ENCODE measurements at regions not wholly inside any gene's neighbourhood (a gene's known extent, or its start where the extent isn't known, plus 50 kb on each side); places are given as distances from the start of the nearest gene placed in this dataset.

- no peak for DNase-seq
Measured at GRCh38 chr19:27776524-27776923, 1436.4 kb downstream of the UQCRFS1 start.

GRCh38 chr19:27776020-27776419 lies 1436.9 kb downstream of the UQCRFS1 start:
- no peak for DNase-seq

- DNase-seq, result no peak
Measured at GRCh38 chr19:27775395-27775794, 1437.6 kb downstream of the UQCRFS1 start.

- no peak for DNase-seq
Measured at GRCh38 chr19:27774827-27775226, 1438.1 kb downstream of the UQCRFS1 start.

GRCh38 chr19:27774337-27774736 lies 1438.6 kb downstream of the UQCRFS1 start:
- DNase-seq, result no peak

GRCh38 chr19:27773318-27774094 lies 1439.4 kb downstream of the UQCRFS1 start:
- no peak for DNase-seq

GRCh38 chr19:27772059-27772458 lies 1440.9 kb downstream of the UQCRFS1 start:
- no peak for DNase-seq

- no peak for DNase-seq
Measured at GRCh38 chr19:27770095-27770494, 1442.9 kb downstream of the UQCRFS1 start.

GRCh38 chr19:27767234-27767633 lies 1445.7 kb downstream of the UQCRFS1 start:
- DNase-seq, result no peak

GRCh38 chr19:27765912-27766725 lies 1446.8 kb downstream of the UQCRFS1 start:
- DNase-seq, result no peak

GRCh38 chr19:27765397-27765796 lies 1447.6 kb downstream of the UQCRFS1 start:
- DNase-seq, result no peak

GRCh38 chr19:27764186-27764804 lies 1448.7 kb downstream of the UQCRFS1 start:
- DNase-seq, result no peak

GRCh38 chr19:27762933-27763332 lies 1450.0 kb downstream of the UQCRFS1 start:
- no peak for DNase-seq

GRCh38 chr19:27759896-27760295 lies 1453.1 kb downstream of the UQCRFS1 start:
- no peak for DNase-seq

- DNase-seq, result no peak
Measured at GRCh38 chr19:27758626-27759505, 1454.1 kb downstream of the UQCRFS1 start.

- DNase-seq, result no peak
Measured at GRCh38 chr19:27754700-27755099, 1458.3 kb downstream of the UQCRFS1 start.

- DNase-seq, result no peak
Measured at GRCh38 chr19:27753622-27754021, 1459.3 kb downstream of the UQCRFS1 start.

GRCh38 chr19:27752530-27753184 lies 1460.3 kb downstream of the UQCRFS1 start:
- no peak for DNase-seq

- DNase-seq, result no peak
Measured at GRCh38 chr19:27751044-27751391, 1461.9 kb downstream of the UQCRFS1 start.

- DNase-seq, result no peak
Measured at GRCh38 chr19:27750391-27751043, 1462.4 kb downstream of the UQCRFS1 start.

GRCh38 chr19:27748551-27749152 lies 1464.3 kb downstream of the UQCRFS1 start:
- no peak for DNase-seq

All from NCI-H2081 (cell line).